GM12892 (cell line): ENCODE measurements at regions not wholly inside any gene's neighbourhood (a gene's known extent, or its start where the extent isn't known, plus 50 kb on each side); places are given as distances from the start of the nearest gene placed in this dataset.

Experiments used
- DNase-seq: peaks from one replicate; pipeline ENCODE4 v3.0.0; 2011; ENCODE audit not compliant: insufficient read length
- FAIRE-seq: peaks from 2 replicates; lab custom pipeline; 2011; peaks lifted over from hg19 to GRCh38; lab: Jason Lieb, UNC
- POLR2A ChIP-seq: IDR thresholded peaks from 2 replicates; pipeline ENCODE4 v1.6.1; 2011; ENCODE audit warnings: low read depth, low read length, control low read depth
- POLR2AphosphoS5 ChIP-seq: IDR thresholded peaks from 2 replicates; pipeline ENCODE4 v1.6.1; 2011; ENCODE audit warnings: low read depth, low read length, control low read depth
- TAF1 ChIP-seq: IDR thresholded peaks from 2 replicates; pipeline ENCODE4 v1.6.1; 2011; ENCODE audit warnings: low read depth, mild to moderate bottlenecking, control low read depth, low read length, borderline replicate concordance

GRCh38 chr6:98717322-98717877 is 117.0 kb upstream of the POU3F2 start:
- TF ChIP-seq POLR2AphosphoS5 (no peak), TAF1 (no peak), POLR2A (no peak)
- no peak for DNase-seq
- FAIRE-seq = no peak

DNA sequence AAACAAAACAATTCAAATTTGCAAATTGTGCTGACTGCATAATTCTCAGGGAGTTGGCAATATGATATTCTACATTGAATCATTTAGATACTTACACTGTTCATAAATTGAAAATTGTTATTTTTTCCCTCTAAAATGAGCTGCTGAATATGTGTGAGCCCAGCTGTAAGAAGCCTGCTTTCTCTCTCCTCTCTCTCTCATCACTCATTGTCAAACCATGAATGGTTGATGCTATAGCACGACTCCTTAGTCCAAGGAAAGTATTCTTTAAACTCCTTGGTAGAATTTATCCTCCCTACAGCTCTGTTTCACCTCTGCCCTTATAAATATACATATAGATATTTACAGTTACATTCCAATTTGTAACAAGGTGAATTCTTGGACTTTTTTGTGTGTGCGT is 116.4 kb upstream of the POU3F2 start:
- DNase-seq = no peak
- TF ChIP-seq POLR2AphosphoS5 (no peak), POLR2A (no peak), TAF1 (no peak)
- FAIRE-seq = no peak

DNA sequence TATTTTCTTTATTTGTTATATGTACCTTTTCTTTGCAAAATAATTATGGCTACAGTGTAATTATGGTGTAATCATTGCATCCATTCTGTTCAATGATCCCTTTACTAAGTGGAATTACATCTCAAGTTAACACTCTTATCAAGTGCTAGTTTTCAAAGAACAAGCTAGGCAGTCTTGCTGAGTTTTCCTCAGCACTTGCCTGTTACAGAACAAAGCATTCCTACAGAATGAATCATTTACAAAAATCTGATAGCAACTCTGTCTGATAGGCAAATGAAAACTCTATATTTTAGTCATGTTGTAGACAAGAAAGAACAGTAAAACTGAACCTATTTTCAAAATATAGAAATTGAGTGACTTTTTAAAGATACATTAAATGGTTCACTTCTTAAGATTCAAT is 109.8 kb upstream of the POU3F2 start:
- no peak for DNase-seq
- TF ChIP-seq POLR2A (no peak), POLR2AphosphoS5 (no peak), TAF1 (no peak)
- no peak for FAIRE-seq

GRCh38 chr6:98747273-98747672 is 87.1 kb upstream of the POU3F2 start:
- FAIRE-seq (no peak), DNase-seq (no peak)
- TF ChIP-seq POLR2AphosphoS5 = no peak
- no peak for TF ChIP-seq POLR2A
- TF ChIP-seq TAF1 = no peak

DNA sequence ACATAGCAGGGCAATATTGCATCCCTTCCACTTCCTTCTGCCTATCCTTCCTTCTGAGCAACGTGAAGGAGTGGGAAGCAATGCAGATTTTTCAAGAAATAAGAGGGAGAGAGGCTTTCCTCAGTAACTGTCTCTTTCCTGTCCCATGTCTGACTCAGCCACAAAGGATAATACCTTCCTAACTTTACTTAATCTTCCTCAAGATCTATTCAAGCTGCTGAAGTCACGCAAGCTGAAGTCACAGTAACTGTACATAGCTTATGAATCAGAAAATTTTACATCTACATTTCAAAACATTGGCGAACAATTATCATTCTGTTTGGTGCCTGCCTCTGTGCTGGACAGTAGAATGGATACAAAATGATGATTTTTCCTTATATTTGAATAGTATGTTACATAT is 86.4 kb upstream of the POU3F2 start:
- DNase-seq = no peak
- TF ChIP-seq POLR2A (no peak), POLR2AphosphoS5 (no peak), TAF1 (no peak)
- no peak for FAIRE-seq

GRCh38 chr6:98759459-98759858 is 74.9 kb upstream of the POU3F2 start:
- FAIRE-seq = no peak
- TF ChIP-seq POLR2AphosphoS5 = no peak
- TF ChIP-seq POLR2A = no peak
- no peak for TF ChIP-seq TAF1
- no peak for DNase-seq

DNA sequence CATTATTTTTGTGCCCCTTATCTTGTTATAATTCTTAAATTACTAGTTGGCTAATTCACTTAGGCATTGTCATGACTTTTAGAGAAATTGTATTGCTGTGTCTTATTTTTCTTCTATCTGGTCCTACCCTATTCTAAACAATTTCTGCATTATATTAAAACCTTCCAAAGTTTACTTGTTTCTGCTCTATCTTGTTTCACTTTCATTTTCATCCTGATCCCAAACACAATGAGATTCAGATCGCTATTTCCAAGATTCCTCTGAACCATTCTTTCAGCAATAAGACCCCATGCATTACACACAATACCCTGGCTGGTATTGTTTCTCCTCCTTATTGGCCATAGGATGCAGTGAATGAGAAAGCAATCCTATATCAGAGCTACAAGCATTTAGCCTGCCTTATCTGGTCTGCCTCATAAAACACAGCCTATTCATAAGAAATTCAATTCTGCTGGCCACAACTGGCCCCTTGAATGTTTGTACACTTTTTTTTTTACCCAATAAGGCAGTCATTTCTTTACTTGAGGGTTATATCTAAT is 69.9 kb upstream of the POU3F2 start:
- DNase-seq (no peak), FAIRE-seq (no peak)
- TF ChIP-seq TAF1 = no peak
- no peak for TF ChIP-seq POLR2AphosphoS5
- no peak for TF ChIP-seq POLR2A

DNA sequence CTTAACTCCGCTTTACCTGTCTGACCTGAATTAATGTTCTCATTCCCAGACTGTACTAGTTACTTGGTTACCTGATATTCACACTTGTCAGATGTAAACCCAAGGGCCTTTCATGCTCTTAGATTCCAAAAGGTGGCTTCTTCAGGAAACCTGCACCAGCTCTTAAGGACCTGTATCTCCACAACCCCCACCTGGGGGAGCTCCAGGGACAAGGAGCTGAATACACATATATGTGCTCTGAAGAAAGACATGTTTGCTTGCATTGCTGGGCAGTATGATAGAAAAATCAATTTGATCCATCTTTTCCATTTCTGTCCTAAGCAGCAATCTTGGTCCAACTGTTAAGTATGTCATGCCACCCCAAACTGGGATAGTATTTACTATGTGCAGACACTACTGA is 64.8 kb upstream of the POU3F2 start:
- FAIRE-seq (no peak), DNase-seq (no peak)
- TF ChIP-seq POLR2AphosphoS5 (no peak), POLR2A (no peak), TAF1 (no peak)

DNA sequence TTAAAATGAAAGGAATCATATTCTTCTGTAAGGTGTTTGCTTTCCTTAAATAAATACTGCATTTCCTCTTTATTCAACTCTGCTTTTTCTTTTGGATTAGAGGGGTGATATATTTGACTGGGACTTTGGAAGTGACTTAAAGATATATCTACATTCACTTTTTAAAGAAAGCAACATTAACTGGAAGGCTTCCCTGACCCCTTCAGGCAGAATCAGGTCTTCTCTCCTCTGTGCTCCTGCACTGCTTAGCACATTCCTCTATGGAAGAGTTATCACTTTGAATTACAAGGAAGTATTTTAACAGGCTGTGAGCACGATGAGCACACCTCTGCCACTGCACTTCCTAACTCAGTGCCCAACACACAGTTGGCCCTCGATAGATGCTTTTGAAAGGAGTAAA is 59.2 kb upstream of the POU3F2 start:
- TF ChIP-seq TAF1 (no peak), POLR2AphosphoS5 (no peak), POLR2A (no peak)
- DNase-seq (no peak), FAIRE-seq (no peak)

GRCh38 chr6:98777762-98778161 is 56.6 kb upstream of the POU3F2 start:
- peak; percentile 12 for DNase-seq
- no peak for FAIRE-seq
- no peak for TF ChIP-seq TAF1
- no peak for TF ChIP-seq POLR2A
- no peak for TF ChIP-seq POLR2AphosphoS5

DNA sequence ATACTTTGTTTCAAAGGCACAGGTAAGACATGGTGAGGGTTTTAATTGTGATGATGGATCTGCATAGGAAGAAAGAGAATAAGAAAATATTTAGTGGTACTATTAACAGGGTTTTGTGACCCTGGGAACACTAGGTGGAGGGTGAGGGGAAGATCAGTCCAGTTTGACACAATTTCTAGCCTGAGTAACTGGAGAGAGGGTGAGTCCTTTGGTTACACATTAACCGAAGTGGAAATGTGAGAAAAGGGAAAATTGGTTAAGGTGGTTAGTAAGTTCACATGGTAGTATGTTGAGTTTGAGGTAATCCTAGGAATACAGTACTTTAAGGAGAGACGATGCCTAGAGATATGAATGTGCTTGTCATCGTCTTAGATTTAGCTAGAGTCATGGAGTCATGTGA is 54.8 kb upstream of the POU3F2 start:
- TF ChIP-seq POLR2A = no peak
- no peak for TF ChIP-seq POLR2AphosphoS5
- DNase-seq (no peak), FAIRE-seq (no peak)

- TF ChIP-seq POLR2AphosphoS5 = no peak
- no peak for TF ChIP-seq TAF1
- TF ChIP-seq POLR2A = no peak
- FAIRE-seq = no peak
- DNase-seq = no peak
Observed at GRCh38 chr6:98782772-98783171, 51.6 kb upstream of the POU3F2 start.

DNA sequence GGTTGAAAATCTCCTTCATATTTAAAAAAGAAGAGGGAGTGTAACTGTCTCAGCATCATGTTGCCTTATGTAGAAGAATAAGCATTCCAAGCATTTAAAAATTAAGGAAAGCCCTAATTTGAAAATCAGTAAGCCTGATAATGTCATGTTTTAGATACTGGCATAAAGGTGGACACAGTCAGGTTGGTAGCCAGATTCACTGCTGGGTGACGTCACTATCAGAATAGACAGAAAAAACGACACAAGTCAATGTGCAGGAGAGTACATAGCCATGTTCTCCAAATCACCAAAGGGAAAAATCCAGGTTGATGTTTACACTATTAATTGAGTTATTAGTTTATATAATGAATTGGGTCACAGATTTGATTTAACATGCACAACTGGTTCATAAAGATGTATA is 50.8 kb upstream of the POU3F2 start:
- no peak for TF ChIP-seq POLR2AphosphoS5
- no peak for TF ChIP-seq TAF1
- TF ChIP-seq POLR2A = no peak
- DNase-seq (no peak), FAIRE-seq (no peak)
